IPS-15b (cell line): ENCODE measurements at regions not wholly inside any gene's neighbourhood (a gene's known extent, or its start where the extent isn't known, plus 50 kb on each side); places are given as distances from the start of the nearest gene placed in this dataset.

Experiments
- H3K27me3 ChIP-seq: one replicate; pipeline ENCODE4 v1.6.1; 2013; ENCODE audit warnings: low read length; ENCODE audit not compliant: control insufficient read depth, insufficient read depth
- H3K36me3 ChIP-seq: one replicate; pipeline ENCODE4 v1.6.1; 2013; ENCODE audit warnings: low read length; ENCODE audit not compliant: control insufficient read depth, insufficient read depth
- H3K4me1 ChIP-seq: one replicate; pipeline ENCODE4 v1.6.1; 2013; ENCODE audit warnings: mild to moderate bottlenecking, low read length; ENCODE audit not compliant: control insufficient read depth, insufficient read depth
- H3K4me3 ChIP-seq: one replicate; pipeline ENCODE4 v1.5.1; 2013; ENCODE audit warnings: low read depth, low read length
- H3K9ac ChIP-seq: one replicate; pipeline ENCODE4 v1.6.1; 2013; ENCODE audit warnings: low read depth, mild to moderate bottlenecking, low read length
- H3K9me3 ChIP-seq: one replicate; pipeline ENCODE4 v1.6.1; 2013; ENCODE audit warnings: mild to moderate bottlenecking, low read length; ENCODE audit not compliant: control insufficient read depth, insufficient read depth

- H3K36me3 ChIP-seq = no peaks in the 10 kb centered on the region
- no peak overlapping the region for H3K4me3 ChIP-seq
- H3K27me3 ChIP-seq = no peaks in the 10 kb centered on the region
- no peaks in the 10 kb centered on the region for H3K4me1 ChIP-seq
- no peaks in the 10 kb centered on the region for H3K9me3 ChIP-seq
- no peak overlapping the region for H3K9ac ChIP-seq
Observed at GRCh38 chr18:76656925-76657827, 162.1 kb upstream of the ZNF516 start.

- no peak overlapping the region for H3K4me3 ChIP-seq
- no peaks in the 10 kb centered on the region for H3K9me3 ChIP-seq
- H3K36me3 ChIP-seq = no peaks in the 10 kb centered on the region
- no peaks in the 10 kb centered on the region for H3K4me1 ChIP-seq
- no peak overlapping the region for H3K9ac ChIP-seq
- H3K27me3 ChIP-seq = no peaks in the 10 kb centered on the region
Observed at GRCh38 chr18:76654577-76654976, 159.5 kb upstream of the ZNF516 start.

DNA sequence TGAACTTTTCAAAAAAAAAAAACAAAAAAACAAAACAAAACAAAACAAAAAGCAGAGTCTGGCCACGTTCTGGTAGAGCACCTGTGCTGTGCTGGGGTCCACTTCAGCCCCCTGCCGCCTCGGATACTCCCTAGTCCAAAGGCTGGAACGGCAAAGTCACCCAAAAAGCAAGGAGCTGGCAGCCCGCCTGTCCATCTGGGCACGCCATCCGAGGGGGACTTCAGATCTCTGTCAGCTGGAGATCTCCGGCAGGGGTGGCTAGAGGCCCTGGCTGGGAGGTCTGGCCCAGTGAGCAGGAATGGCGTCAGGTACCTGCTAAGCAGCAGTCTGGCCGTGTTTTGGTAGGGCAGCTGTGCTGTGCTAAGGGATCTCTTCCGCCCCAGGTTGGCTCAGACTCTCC, 152.3 kb upstream of the ZNF516 start:
- Histone ChIP-seq H3K27me3 (no peaks in the 10 kb centered on the region), H3K9me3 (no peaks in the 10 kb centered on the region), H3K4me3 (no peak overlapping the region), H3K9ac (no peak overlapping the region), H3K4me1 (no peaks in the 10 kb centered on the region), H3K36me3 (no peaks in the 10 kb centered on the region)

- Histone ChIP-seq H3K9me3 (no peaks in the 10 kb centered on the region), H3K9ac (no peak overlapping the region), H3K27me3 (no peaks in the 10 kb centered on the region), H3K4me3 (no peak overlapping the region), H3K36me3 (no peaks in the 10 kb centered on the region), H3K4me1 (no peaks in the 10 kb centered on the region)
Observed at GRCh38 chr18:76644580-76644979, 149.5 kb upstream of the ZNF516 start.

- Histone ChIP-seq H3K27me3 (no peaks in the 10 kb centered on the region), H3K4me3 (no peak overlapping the region), H3K9me3 (no peaks in the 10 kb centered on the region), H3K36me3 (no peaks in the 10 kb centered on the region), H3K9ac (no peak overlapping the region), H3K4me1 (no peaks in the 10 kb centered on the region)
Observed at GRCh38 chr18:76643996-76644395, 149.0 kb upstream of the ZNF516 start.

GRCh38 chr18:76643199-76643598, 148.2 kb upstream of the ZNF516 start:
- Histone ChIP-seq H3K4me1 (no peaks in the 10 kb centered on the region), H3K9ac (no peak overlapping the region), H3K27me3 (no peaks in the 10 kb centered on the region), H3K9me3 (no peaks in the 10 kb centered on the region), H3K4me3 (no peak overlapping the region), H3K36me3 (no peaks in the 10 kb centered on the region)

- Histone ChIP-seq H3K4me3 (no peak overlapping the region), H3K36me3 (no peaks in the 10 kb centered on the region), H3K4me1 (no peaks in the 10 kb centered on the region), H3K9me3 (no peaks in the 10 kb centered on the region), H3K27me3 (no peaks in the 10 kb centered on the region), H3K9ac (no peak overlapping the region)
Observed at GRCh38 chr18:76640438-76640837, 145.4 kb upstream of the ZNF516 start.

GRCh38 chr18:76634564-76634963, 139.5 kb upstream of the ZNF516 start:
- Histone ChIP-seq H3K27me3 (no peaks in the 10 kb centered on the region), H3K4me3 (no peak overlapping the region), H3K4me1 (no peaks in the 10 kb centered on the region), H3K9me3 (no peaks in the 10 kb centered on the region), H3K36me3 (no peaks in the 10 kb centered on the region), H3K9ac (no peak overlapping the region)

DNA sequence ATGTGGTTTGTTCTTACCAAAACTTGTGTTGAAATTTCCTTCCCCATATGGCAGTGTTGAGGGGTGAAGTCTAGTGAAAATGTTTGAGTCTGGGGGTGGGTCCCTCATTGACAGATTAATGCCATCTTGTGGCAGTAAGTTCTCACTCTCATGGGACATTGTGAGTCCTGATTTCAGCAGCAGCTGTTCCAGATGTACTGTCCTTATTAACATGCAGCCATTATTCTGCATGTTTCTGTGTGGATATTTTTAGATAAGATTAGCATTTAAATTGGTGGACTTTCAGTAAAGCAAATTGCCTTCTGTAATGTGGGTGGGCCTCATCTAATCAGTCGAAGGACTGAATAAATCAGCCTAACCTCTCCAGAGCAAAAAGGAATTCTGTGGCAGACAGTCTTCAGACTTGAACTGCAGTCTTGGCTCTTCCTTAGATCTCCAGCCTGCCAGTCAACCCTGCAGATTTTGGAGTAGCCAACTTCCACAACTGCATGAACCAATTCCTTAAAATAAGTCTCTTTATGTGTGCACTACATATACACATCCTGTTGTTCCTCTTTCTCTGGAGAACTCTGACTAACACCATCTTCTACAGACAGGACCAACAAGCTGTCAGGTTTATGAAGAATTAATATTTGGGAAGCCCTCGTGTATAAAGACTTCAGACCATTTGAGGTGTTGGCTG, 138.7 kb upstream of the ZNF516 start:
- no peak overlapping the region for H3K9ac ChIP-seq
- H3K4me3 ChIP-seq = no peak overlapping the region
- H3K36me3 ChIP-seq = no peaks in the 10 kb centered on the region
- no peaks in the 10 kb centered on the region for H3K27me3 ChIP-seq
- H3K9me3 ChIP-seq = no peaks in the 10 kb centered on the region
- H3K4me1 ChIP-seq = no peaks in the 10 kb centered on the region

- Histone ChIP-seq H3K36me3 (no peaks in the 10 kb centered on the region), H3K4me1 (peaks cover 6% of the 10 kb centered on the region), H3K9me3 (no peaks in the 10 kb centered on the region), H3K9ac (no peak overlapping the region), H3K27me3 (peaks cover 8% of the 10 kb centered on the region), H3K4me3 (no peak overlapping the region)
Observed at GRCh38 chr18:76627444-76627843, 132.4 kb upstream of the ZNF516 start.

DNA sequence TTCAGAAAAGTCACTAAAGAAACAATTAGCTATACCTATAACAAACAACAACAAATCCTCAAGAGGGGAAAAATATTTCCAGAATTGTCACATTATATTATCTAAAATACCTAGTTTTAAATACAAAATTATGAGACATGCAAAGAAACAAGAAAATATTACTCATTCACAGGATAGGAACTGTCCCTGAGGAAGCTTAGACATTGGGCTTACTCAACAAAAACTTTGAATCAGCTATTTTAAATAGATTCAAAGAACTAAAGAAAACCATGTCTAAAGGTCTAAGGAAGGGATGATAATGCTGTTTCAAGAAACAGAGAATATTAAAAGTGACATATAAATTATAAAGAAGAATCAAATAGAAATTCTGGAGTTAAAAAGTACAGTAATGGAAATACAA, 131.9 kb upstream of the ZNF516 start:
- no peaks in the 10 kb centered on the region for H3K36me3 ChIP-seq
- no peak overlapping the region for H3K9ac ChIP-seq
- H3K9me3 ChIP-seq = no peaks in the 10 kb centered on the region
- H3K4me3 ChIP-seq = no peak overlapping the region
- H3K4me1 ChIP-seq = peaks cover 10% of the 10 kb centered on the region
- peaks cover 8% of the 10 kb centered on the region for H3K27me3 ChIP-seq

GRCh38 chr18:76622651-76623050, 127.6 kb upstream of the ZNF516 start:
- Histone ChIP-seq H3K9me3 (no peaks in the 10 kb centered on the region), H3K27me3 (peaks cover 25% of the 10 kb centered on the region), H3K9ac (no peak overlapping the region), H3K36me3 (no peaks in the 10 kb centered on the region), H3K4me1 (peaks cover 21% of the 10 kb centered on the region), H3K4me3 (no peak overlapping the region)
